LNCaP clone FGC (cell line): ENCODE measurements at regions not wholly inside any gene's neighbourhood (a gene's known extent, or its start where the extent isn't known, plus 50 kb on each side); places are given as distances from the start of the nearest gene placed in this dataset.

Source experiments
- DNase-seq: peaks from one replicate; pipeline ENCODE4 v3.0.0-alpha.2; 2011; ENCODE audit warnings: low read depth
- H3K4me3 ChIP-seq: 2 replicates; pipeline ENCODE4 v1.5.1; 2011; ENCODE audit warnings: mild to moderate bottlenecking, low read depth, low read length, control low read depth
- CTCF ChIP-seq: IDR thresholded peaks from 2 replicates; pipeline ENCODE4 v1.5.1; 2012; ENCODE audit warnings: mild to moderate bottlenecking; ENCODE audit not compliant: control insufficient read depth, insufficient read depth; ENCODE audit errors: extremely low read depth

- no peak for TF ChIP-seq CTCF
- no peak overlapping the region for H3K4me3 ChIP-seq
- DNase-seq: no peak
These were observed 172.4 kb upstream of the SPOPL start for GRCh38 chr2:138329162-138329561.

DNA sequence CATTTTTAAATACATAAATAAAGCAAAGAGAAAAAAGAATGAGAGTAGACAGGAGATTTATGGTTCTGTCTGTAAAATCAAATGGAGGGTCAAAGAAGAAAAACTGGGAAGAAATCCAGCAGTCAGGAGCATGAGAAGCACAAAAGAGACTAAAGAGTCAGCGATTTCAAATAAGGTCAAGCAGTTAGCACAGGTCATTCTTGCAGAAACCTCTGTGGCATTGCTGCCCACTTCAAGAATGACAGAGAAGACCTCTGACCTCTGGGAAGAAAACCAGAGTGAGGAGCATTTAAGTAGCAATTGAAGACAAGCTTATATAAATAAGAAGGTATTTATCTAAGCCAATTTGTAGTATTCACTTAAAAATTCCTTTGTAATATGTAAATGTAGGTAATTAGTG, 172.0 kb upstream of the SPOPL start:
- no peak for TF ChIP-seq CTCF
- no peak overlapping the region for H3K4me3 ChIP-seq
- no peak for DNase-seq

- DNase-seq: no peak
- no peak overlapping the region for H3K4me3 ChIP-seq
- no peak for TF ChIP-seq CTCF
These were observed 168.4 kb upstream of the SPOPL start for GRCh38 chr2:138333121-138333520.

DNA sequence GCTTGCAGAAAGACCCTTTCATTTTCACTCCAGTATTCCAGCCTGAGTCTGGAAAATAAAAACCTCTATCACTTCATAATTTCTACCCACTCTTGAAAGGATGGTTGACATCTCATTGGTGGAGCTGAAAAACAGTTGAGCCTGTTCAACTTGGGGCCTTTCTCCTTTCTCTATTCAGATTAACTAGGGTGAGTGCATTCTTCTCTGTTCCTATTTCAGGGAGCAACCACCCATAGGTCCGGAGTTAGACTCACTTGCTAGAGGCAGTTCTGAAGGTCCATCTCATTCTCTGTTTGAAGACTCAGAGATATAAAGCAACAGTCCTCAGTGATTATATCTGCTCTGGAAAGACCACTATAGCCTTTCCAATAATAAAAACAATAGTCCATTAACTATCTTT, 167.9 kb upstream of the SPOPL start:
- no peak for TF ChIP-seq CTCF

GRCh38 chr2:138334323-138334722, 167.2 kb upstream of the SPOPL start:
- no peak for TF ChIP-seq CTCF
- DNase-seq: no peak
- no peak overlapping the region for H3K4me3 ChIP-seq

More for the DNA sequence above, 167.9 kb upstream of the SPOPL start:
- no peak for DNase-seq
- H3K4me3 ChIP-seq: no peak overlapping the region

- no peak for DNase-seq
- H3K4me3 ChIP-seq: no peak overlapping the region
- TF ChIP-seq CTCF: no peak
These were observed 166.5 kb upstream of the SPOPL start for GRCh38 chr2:138335036-138335435.

DNA sequence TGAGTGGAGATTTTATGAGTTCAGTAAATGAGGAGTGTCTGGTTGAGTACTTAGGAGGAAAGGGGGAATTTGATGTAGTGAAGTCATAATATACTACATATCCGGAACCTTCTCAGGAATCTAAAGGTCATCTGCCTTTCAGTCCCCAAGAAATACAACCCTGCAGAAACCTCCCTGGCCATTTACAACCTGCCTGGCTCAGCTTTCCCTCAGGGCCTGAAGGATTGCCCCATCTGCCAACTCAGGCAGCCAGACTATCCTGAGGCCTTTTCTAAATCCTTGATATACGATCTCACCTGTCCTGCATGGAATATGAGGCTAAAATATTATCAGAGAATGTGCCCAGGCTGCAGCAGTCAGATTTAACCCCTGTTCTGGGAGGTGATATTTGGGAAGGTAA, 165.4 kb upstream of the SPOPL start:
- no peak for TF ChIP-seq CTCF
- no peak overlapping the region for H3K4me3 ChIP-seq
- DNase-seq: no peak
